GM12891 (cell line): ENCODE measurements at regions not wholly inside any gene's neighbourhood (a gene's known extent, or its start where the extent isn't known, plus 50 kb on each side); places are given as distances from the start of the nearest gene placed in this dataset.

Source experiments
- PAX5 ChIP-seq: IDR thresholded peaks from 2 replicates; pipeline ENCODE4 v1.6.1; 2011; ENCODE audit warnings: low read length, moderate library complexity, mild to moderate bottlenecking; ENCODE audit not compliant: insufficient read depth, severe bottlenecking
- POLR2A ChIP-seq: IDR thresholded peaks from 2 replicates; pipeline ENCODE4 v1.6.1; 2011; ENCODE audit warnings: low read depth, low read length, control low read depth
- POLR2AphosphoS5 ChIP-seq: IDR thresholded peaks from 2 replicates; pipeline ENCODE4 v1.6.1; 2011; ENCODE audit warnings: low read depth, low read length, control low read depth
- SPI1 ChIP-seq: IDR thresholded peaks from 2 replicates; pipeline ENCODE4 v1.6.1; 2011; ENCODE audit warnings: low read depth, low read length, control low read depth
- TAF1 ChIP-seq: IDR thresholded peaks from 2 replicates; pipeline ENCODE4 v1.6.1; 2011; ENCODE audit warnings: low read depth, low read length, control low read depth

- TF ChIP-seq POLR2A (no peak), POLR2AphosphoS5 (no peak), TAF1 (no peak), SPI1 (no peak), PAX5 (no peak)
Observed at GRCh38 chr9:106619211-106619610, 243.8 kb upstream of the ZNF462 start.
